ENCODE measurements at regions not wholly inside any gene's neighbourhood (a gene's known extent, or its start where the extent isn't known, plus 50 kb on each side); places are given as distances from the start of the nearest gene placed in this dataset.
A peak's percentile ranks its signal among the peaks of the same experiment; 100 is the strongest.

DNA sequence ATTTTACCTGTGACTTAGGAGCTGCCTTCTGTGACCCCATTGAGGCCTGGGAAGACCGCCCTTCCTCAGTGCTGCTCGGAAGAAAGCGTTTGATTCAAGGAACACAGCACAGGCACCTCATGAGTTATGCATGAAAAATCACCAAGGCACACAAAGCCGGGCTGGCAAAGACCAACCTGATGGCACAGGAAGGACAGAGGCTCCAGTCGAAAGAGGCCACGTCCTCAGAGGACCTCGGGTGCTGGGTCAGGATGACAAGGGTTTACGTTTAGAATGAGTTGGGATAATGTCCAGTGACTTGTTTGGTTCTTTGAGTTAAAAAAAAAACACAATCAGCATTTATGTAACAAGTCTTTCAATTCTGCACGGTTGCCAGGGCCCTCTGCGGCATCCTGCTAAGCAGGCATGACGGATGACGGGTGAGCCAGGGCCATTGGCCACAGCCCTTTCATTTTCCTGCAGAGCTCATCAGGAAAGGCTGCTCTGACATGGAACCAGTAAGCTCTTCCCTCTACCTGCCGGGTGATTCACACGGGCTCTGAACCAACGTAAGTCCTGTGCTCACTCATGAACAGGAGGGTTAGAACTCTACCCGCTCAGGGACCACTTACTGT, 112.8 kb downstream of the DACT2 start:
- no peak overlapping the region for H3K4me2 ChIP-seq (ENCODE audit: control insufficient read depth, extremely low read depth, insufficient read depth, low read depth, low read length)
- H3K9ac ChIP-seq (ENCODE audit: control insufficient read depth, extremely low read depth, insufficient read depth, low read length) = no peak overlapping the region
- no peak overlapping the region for H3K4me3 ChIP-seq (ENCODE audit: control insufficient read depth in 2 of 3, extremely low read depth in 1 of 3, insufficient read depth in 2 of 3, low read depth in 1 of 3, low read length in 3 of 3)
- TF ChIP-seq CTCF (optimal IDR thresholded peaks at IDR 0.05 in 1 of 3, IDR thresholded peaks at IDR 0.05 in 1 of 3, conservative IDR thresholded peaks at IDR 0.05 in 1 of 3; ENCODE audit: extremely low read depth in 1 of 3, insufficient read depth in 2 of 3, low read length in 3 of 3) (no peak), EZH2 (IDR thresholded peaks at IDR 0.05; ENCODE audit: low read length) (no peak)
- H3K79me2 ChIP-seq (ENCODE audit: control insufficient read depth, insufficient read depth, low read length) = no peaks in the 10 kb centered on the region
- H3K36me3 ChIP-seq (ENCODE audit: control insufficient read depth in 2 of 2, extremely low read depth in 1 of 2, insufficient read depth in 2 of 2, low read length in 2 of 2) = no peaks in the 10 kb centered on the region
- H3K9me1 ChIP-seq (ENCODE audit: control insufficient read depth, extremely low read depth, insufficient read depth, low read length) = no peaks in the 10 kb centered on the region
- H4K20me1 ChIP-seq (ENCODE audit: control insufficient read depth, extremely low read depth, insufficient read depth, low read length) = no peaks in the 10 kb centered on the region
- H3K4me1 ChIP-seq (ENCODE audit: control insufficient read depth, extremely low read depth, insufficient read depth, low read length) = no peaks in the 10 kb centered on the region
- dilution Hi-C loops (cut with MboI; ENCODE audit: extremely low pct_ligation_motif_present, low sequenced_read_pairs) = no loop called here
- H3K9me3 ChIP-seq (ENCODE audit: control insufficient read depth, low read depth, low read length) = no peaks in the 10 kb centered on the region
- H3K27ac ChIP-seq (ENCODE audit: control insufficient read depth, insufficient read depth, low read length) = no peak overlapping the region
- DNase-seq (ENCODE audit: low read depth, low spot score) (no peak), FAIRE-seq (peak; percentile 9)
- no peak overlapping the region for H2AFZ ChIP-seq (ENCODE audit: control insufficient read depth, low read length)
- peaks cover 3% of the 10 kb centered on the region for H3K27me3 ChIP-seq (ENCODE audit: control insufficient read depth, extremely low read depth, insufficient read depth, low read length)

GRCh38 chr6:168206186-168206585, 113.4 kb downstream of the DACT2 start:
- Histone ChIP-seq H4K20me1 (ENCODE audit: control insufficient read depth, extremely low read depth, insufficient read depth, low read length) (no peaks in the 10 kb centered on the region), H3K4me3 (ENCODE audit: control insufficient read depth in 2 of 3, extremely low read depth in 1 of 3, insufficient read depth in 2 of 3, low read depth in 1 of 3, low read length in 3 of 3) (no peak overlapping the region), H3K9me1 (ENCODE audit: control insufficient read depth, extremely low read depth, insufficient read depth, low read length) (no peaks in the 10 kb centered on the region), H3K9ac (ENCODE audit: control insufficient read depth, extremely low read depth, insufficient read depth, low read length) (no peak overlapping the region), H3K36me3 (ENCODE audit: control insufficient read depth in 2 of 2, extremely low read depth in 1 of 2, insufficient read depth in 2 of 2, low read length in 2 of 2) (no peaks in the 10 kb centered on the region), H3K27ac (ENCODE audit: control insufficient read depth, insufficient read depth, low read length) (no peak overlapping the region), H3K79me2 (ENCODE audit: control insufficient read depth, insufficient read depth, low read length) (no peaks in the 10 kb centered on the region), H2AFZ (ENCODE audit: control insufficient read depth, low read length) (no peak overlapping the region), H3K9me3 (ENCODE audit: control insufficient read depth, low read depth, low read length) (no peaks in the 10 kb centered on the region), H3K4me1 (ENCODE audit: control insufficient read depth, extremely low read depth, insufficient read depth, low read length) (no peaks in the 10 kb centered on the region), H3K27me3 (ENCODE audit: control insufficient read depth, extremely low read depth, insufficient read depth, low read length) (peaks cover 3% of the 10 kb centered on the region), H3K4me2 (ENCODE audit: control insufficient read depth, extremely low read depth, insufficient read depth, low read depth, low read length) (no peak overlapping the region)
- dilution Hi-C loops (cut with MboI; ENCODE audit: extremely low pct_ligation_motif_present, low sequenced_read_pairs) = no loop called here
- TF ChIP-seq CTCF (optimal IDR thresholded peaks at IDR 0.05 in 1 of 3, IDR thresholded peaks at IDR 0.05 in 1 of 3, conservative IDR thresholded peaks at IDR 0.05 in 1 of 3; ENCODE audit: extremely low read depth in 1 of 3, insufficient read depth in 2 of 3, low read length in 3 of 3) = no peak
- TF ChIP-seq EZH2 (IDR thresholded peaks at IDR 0.05; ENCODE audit: low read length) = no peak
- FAIRE-seq = no peak
- no peak for DNase-seq (ENCODE audit: low read depth, low spot score)
